ENCODE measurements at regions not wholly inside any gene's neighbourhood (a gene's known extent, or its start where the extent isn't known, plus 50 kb on each side); places are given as distances from the start of the nearest gene placed in this dataset.

DNA sequence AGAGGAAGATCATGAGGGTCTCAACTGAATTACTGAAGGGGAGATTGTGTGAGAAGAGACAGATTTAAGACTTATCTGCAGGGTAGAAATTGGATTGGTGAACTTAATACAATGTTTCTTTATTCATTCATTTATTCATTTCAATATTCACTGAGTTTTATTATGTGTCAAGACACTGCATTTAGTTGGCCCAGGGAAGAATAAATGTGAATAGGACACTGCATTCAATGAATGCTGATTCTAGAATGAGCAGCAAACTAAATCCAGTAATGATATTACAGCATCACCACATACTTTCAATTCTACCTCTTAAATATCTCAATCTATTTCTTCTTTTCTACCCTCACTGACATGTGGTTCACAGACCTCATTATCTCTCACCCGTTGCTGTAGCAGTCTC, 149.0 kb upstream of the TACR1 start:
- TF ChIP-seq CBX2 (IDR thresholded peaks at IDR 0.05; ENCODE audit: borderline replicate concordance, low read depth) (no peak), POLR2A (IDR thresholded peaks at IDR 0.05; ENCODE audit: low read length) (no peak), RCOR1 (IDR thresholded peaks at IDR 0.05; ENCODE audit: low read depth, low read length) (no peak)
- TF ChIP-seq, protein P1, sequence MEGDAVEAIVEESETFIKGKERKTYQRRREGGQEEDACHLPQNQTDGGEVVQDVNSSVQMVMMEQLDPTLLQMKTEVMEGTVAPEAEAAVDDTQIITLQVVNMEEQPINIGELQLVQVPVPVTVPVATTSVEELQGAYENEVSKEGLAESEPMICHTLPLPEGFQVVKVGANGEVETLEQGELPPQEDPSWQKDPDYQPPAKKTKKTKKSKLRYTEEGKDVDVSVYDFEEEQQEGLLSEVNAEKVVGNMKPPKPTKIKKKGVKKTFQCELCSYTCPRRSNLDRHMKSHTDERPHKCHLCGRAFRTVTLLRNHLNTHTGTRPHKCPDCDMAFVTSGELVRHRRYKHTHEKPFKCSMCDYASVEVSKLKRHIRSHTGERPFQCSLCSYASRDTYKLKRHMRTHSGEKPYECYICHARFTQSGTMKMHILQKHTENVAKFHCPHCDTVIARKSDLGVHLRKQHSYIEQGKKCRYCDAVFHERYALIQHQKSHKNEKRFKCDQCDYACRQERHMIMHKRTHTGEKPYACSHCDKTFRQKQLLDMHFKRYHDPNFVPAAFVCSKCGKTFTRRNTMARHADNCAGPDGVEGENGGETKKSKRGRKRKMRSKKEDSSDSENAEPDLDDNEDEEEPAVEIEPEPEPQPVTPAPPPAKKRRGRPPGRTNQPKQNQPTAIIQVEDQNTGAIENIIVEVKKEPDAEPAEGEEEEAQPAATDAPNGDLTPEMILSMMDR (IDR thresholded peaks at IDR 0.05), result no peak
